ENCODE measurements at regions not wholly inside any gene's neighbourhood (a gene's known extent, or its start where the extent isn't known, plus 50 kb on each side); places are given as distances from the start of the nearest gene placed in this dataset.
A peak's percentile ranks its signal among the peaks of the same experiment; 100 is the strongest.

DNA sequence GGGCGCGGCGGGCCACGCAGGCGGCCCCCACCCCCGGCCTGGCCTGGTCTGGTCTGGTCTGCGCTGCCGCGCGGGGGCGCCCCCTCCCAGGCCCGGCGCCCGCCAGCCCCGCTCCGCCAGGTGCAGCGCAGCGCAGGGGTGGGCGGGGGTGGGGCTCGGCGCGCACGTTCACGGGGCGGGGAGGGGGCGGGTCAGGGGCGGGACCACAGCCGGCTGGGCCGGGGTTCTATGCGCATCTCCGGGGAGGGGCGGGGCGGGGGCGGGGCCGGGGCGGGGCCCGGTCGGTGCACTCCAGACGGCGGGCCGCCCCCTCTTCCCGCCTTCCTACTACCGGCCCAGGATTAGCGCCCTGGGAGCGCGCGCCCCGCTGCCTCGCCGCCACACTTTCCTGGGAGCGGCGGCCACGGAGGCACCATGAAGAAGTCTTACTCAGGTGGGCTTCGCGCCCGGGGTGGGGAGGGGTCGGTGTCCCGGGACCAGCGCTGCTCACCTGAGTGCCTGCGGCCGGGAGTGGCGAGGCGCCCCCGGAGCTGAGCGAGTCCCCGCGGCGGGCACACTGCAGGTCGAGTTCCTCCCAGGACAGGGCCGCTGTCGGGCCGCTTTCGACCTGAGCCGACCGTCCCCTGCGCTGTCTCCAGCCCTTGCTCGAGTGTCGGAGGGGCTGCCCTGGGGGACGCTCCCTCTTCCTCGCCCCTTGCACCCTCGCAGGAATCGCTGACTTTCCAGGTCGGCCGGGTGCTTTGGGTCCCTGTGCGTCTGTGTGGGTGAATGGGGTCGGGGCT lies 140.5 kb downstream of the SEC14L1 start (continued):
- TF ChIP-seq ONECUT2 (CRISPR knock-in tag; IDR thresholded peaks at IDR 0.05) (no peak), DPF2 (CRISPR knock-in tag; IDR thresholded peaks at IDR 0.05; ENCODE audit: borderline replicate concordance, low read depth) (no peak), PHF21A (CRISPR knock-in tag; IDR thresholded peaks at IDR 0.05) (0 out of 2 replicates have a peak, but pooled peaks have one; percentile 16), HDAC6 (IDR thresholded peaks at IDR 0.05; ENCODE audit: low read depth, low read length) (no peak), KLF9 (CRISPR knock-in tag; IDR thresholded peaks at IDR 0.05; ENCODE audit: low read depth) (0 out of 2 replicates have a peak, but pooled peaks have one; percentile 61), PHF8 (CRISPR knock-in tag; IDR thresholded peaks at IDR 0.05) (peak; percentile 85), ZNF768 (CRISPR knock-in tag; IDR thresholded peaks at IDR 0.05) (peak; percentile 60; the same call in 1 of the 2 replicates), ZNF644 (CRISPR knock-in tag; IDR thresholded peaks at IDR 0.05; ENCODE audit: low read depth) (no peak), CREM (IDR thresholded peaks at IDR 0.05) (no peak), CREM (CRISPR knock-in tag; IDR thresholded peaks at IDR 0.05) (no peak), IRX3 (CRISPR knock-in tag; IDR thresholded peaks at IDR 0.05; ENCODE audit: borderline replicate concordance, low read depth) (no peak), BHLHE40 (IDR thresholded peaks at IDR 0.05; ENCODE audit: low read length) (no peak), FOXO1 (CRISPR knock-in tag; IDR thresholded peaks at IDR 0.05) (peak; percentile 23; the same call in 1 of the 2 replicates), ISX (CRISPR knock-in tag; conservative IDR thresholded peaks at IDR 0.05) (no peak), EHMT2 (IDR thresholded peaks at IDR 0.05; ENCODE audit: borderline replicate concordance, low read depth, low read length) (no peak), KAT2B (IDR thresholded peaks at IDR 0.05; ENCODE audit: borderline replicate concordance, low read depth, low read length) (no peak)
- TF ChIP-seq, protein P1, sequence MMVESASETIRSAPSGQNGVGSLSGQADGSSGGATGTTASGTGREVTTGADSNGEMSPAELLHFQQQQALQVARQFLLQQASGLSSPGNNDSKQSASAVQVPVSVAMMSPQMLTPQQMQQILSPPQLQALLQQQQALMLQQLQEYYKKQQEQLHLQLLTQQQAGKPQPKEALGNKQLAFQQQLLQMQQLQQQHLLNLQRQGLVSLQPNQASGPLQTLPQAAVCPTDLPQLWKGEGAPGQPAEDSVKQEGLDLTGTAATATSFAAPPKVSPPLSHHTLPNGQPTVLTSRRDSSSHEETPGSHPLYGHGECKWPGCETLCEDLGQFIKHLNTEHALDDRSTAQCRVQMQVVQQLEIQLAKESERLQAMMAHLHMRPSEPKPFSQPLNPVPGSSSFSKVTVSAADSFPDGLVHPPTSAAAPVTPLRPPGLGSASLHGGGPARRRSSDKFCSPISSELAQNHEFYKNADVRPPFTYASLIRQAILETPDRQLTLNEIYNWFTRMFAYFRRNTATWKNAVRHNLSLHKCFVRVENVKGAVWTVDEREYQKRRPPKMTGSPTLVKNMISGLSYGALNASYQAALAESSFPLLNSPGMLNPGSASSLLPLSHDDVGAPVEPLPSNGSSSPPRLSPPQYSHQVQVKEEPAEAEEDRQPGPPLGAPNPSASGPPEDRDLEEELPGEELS (CRISPR knock-in tag; IDR thresholded peaks at IDR 0.05): 0 out of 2 replicates have a peak, but pooled peaks have one; percentile 13
- TF ChIP-seq, protein P2, sequence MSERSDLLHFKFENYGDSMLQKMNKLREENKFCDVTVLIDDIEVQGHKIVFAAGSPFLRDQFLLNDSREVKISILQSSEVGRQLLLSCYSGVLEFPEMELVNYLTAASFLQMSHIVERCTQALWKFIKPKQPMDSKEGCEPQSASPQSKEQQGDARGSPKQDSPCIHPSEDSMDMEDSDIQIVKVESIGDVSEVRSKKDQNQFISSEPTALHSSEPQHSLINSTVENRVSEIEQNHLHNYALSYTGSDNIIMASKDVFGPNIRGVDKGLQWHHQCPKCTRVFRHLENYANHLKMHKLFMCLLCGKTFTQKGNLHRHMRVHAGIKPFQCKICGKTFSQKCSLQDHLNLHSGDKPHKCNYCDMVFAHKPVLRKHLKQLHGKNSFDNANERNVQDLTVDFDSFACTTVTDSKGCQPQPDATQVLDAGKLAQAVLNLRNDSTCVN (CRISPR knock-in tag; IDR thresholded peaks at IDR 0.05; ENCODE audit: borderline replicate concordance): peak; percentile 19; the same call in 1 of the 2 replicates
- TF ChIP-seq, protein P3, sequence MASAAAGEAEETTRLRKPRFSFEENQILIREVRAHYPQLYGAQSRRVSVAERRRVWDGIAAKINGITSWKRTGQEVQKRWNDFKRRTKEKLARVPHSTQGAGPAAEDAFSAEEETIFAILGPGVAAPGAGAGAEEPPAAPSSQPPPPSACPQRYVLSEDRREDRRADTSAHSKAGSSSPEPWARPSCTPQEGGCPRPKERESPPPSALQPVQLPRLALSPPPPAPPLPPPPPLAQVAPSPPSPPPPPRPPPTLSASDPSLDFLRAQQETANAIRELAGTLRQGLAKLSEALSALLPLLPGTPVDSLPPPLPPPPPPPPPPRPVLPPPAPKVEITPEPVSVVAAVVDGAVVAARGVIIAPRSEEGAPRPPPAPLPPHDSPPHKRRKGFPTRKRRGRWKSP (CRISPR knock-in tag; IDR thresholded peaks at IDR 0.05): peak; percentile 100
- TF ChIP-seq, protein P4, sequence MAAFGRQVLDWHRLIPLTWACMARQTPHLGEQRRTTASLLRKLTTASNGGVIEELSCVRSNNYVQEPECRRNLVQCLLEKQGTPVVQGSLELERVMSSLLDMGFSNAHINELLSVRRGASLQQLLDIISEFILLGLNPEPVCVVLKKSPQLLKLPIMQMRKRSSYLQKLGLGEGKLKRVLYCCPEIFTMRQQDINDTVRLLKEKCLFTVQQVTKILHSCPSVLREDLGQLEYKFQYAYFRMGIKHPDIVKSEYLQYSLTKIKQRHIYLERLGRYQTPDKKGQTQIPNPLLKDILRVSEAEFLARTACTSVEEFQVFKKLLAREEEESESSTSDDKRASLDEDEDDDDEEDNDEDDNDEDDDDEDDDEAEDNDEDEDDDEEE (CRISPR knock-in tag; IDR thresholded peaks at IDR 0.05): peak; percentile 90; the same call in 1 of the 2 replicates
- TF ChIP-seq, protein P5, sequence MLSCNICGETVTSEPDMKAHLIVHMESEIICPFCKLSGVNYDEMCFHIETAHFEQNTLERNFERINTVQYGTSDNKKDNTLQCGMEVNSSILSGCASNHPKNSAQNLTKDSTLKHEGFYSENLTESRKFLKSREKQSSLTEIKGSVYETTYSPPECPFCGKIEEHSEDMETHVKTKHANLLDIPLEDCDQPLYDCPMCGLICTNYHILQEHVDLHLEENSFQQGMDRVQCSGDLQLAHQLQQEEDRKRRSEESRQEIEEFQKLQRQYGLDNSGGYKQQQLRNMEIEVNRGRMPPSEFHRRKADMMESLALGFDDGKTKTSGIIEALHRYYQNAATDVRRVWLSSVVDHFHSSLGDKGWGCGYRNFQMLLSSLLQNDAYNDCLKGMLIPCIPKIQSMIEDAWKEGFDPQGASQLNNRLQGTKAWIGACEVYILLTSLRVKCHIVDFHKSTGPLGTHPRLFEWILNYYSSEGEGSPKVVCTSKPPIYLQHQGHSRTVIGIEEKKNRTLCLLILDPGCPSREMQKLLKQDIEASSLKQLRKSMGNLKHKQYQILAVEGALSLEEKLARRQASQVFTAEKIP (CRISPR knock-in tag; IDR thresholded peaks at IDR 0.05; ENCODE audit: borderline replicate concordance): no peak
- TF ChIP-seq, protein P6, sequence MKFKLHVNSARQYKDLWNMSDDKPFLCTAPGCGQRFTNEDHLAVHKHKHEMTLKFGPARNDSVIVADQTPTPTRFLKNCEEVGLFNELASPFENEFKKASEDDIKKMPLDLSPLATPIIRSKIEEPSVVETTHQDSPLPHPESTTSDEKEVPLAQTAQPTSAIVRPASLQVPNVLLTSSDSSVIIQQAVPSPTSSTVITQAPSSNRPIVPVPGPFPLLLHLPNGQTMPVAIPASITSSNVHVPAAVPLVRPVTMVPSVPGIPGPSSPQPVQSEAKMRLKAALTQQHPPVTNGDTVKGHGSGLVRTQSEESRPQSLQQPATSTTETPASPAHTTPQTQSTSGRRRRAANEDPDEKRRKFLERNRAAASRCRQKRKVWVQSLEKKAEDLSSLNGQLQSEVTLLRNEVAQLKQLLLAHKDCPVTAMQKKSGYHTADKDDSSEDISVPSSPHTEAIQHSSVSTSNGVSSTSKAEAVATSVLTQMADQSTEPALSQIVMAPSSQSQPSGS (CRISPR knock-in tag; IDR thresholded peaks at IDR 0.05): peak; percentile 19; the same call in 1 of the 2 replicates

Measured in HepG2 (cell line).